ENCODE measurements at regions not wholly inside any gene's neighbourhood (a gene's known extent, or its start where the extent isn't known, plus 50 kb on each side); places are given as distances from the start of the nearest gene placed in this dataset.

DNA sequence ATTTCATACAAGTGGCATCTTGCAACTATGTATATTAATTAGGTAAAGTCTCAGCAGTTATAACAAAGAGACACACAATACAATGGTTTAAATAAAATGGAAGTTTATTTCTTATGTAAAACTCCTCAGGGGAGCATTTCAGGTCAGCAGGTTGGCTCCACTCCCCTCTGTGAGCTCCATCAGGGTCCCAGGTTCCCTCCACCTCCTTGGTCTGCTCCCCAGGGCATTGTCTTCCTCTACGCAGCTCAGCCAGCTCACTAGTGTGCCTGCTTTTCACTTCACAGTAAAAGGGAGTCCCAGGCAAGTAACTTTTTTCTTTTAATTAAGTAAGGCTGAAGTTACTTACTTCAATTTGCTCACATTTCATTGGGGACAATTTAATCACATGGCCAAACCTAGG lies 135.3 kb upstream of the FNDC3A start:
- no peaks in the 10 kb centered on the region for H3K27me3 ChIP-seq (ENCODE audit: control insufficient read depth in 3 of 3, insufficient read depth in 3 of 3, low read length in 2 of 3)
- no peak for TF ChIP-seq CTCF (IDR thresholded peaks at IDR 0.05; ENCODE audit: control extremely low read depth, extremely low read depth)

GRCh38 chr13:48842316-48842715 lies 133.4 kb upstream of the FNDC3A start:
- H3K4me1 ChIP-seq (ENCODE audit: control insufficient read depth in 5 of 5, insufficient read depth in 5 of 5, low read length in 5 of 5), result peaks cover 0 to 14% (median 0%) of the 10 kb centered on the region in 5 donors
- no peak overlapping the region for H3K27ac ChIP-seq (ENCODE audit: low read depth in 1 of 2, low read length in 1 of 2)
- no peaks in the 10 kb centered on the region for H3K9me3 ChIP-seq (ENCODE audit: control insufficient read depth in 4 of 4, insufficient read depth in 3 of 4, low read length in 3 of 4)
- TF ChIP-seq CTCF (IDR thresholded peaks at IDR 0.05; ENCODE audit: control extremely low read depth, extremely low read depth), result no peak
- no peak for DNase-seq
- no peaks in the 10 kb centered on the region for H3K36me3 ChIP-seq (ENCODE audit: control insufficient read depth in 4 of 4, insufficient read depth in 4 of 4, low read length in 4 of 4)
- H3K27me3 ChIP-seq (ENCODE audit: control insufficient read depth in 3 of 3, insufficient read depth in 3 of 3, low read length in 2 of 3), result no peaks in the 10 kb centered on the region
- no peak overlapping the region for H3K9ac ChIP-seq (ENCODE audit: insufficient read depth in 1 of 2, low read length in 2 of 2)
- ATAC-seq (ENCODE audit: insufficient read depth, low FRiP score), result no peak
- H3K4me3 ChIP-seq, result no peak overlapping the region

More for the DNA sequence above, 135.3 kb upstream of the FNDC3A start:
- WGBS, 2 donors, result 92 to 96% methylated on average over 1 of the region's 1 CpG
- Histone ChIP-seq H3K4me3 (no peak overlapping the region), H3K4me1 (ENCODE audit: control insufficient read depth in 5 of 5, insufficient read depth in 5 of 5, low read length in 5 of 5) (peaks cover 0 to 14% (median 0%) of the 10 kb centered on the region in 5 donors), H3K9me3 (ENCODE audit: control insufficient read depth in 4 of 4, insufficient read depth in 3 of 4, low read length in 3 of 4) (no peaks in the 10 kb centered on the region), H3K9ac (ENCODE audit: insufficient read depth in 1 of 2, low read length in 2 of 2) (no peak overlapping the region), H3K27ac (ENCODE audit: low read depth in 1 of 2, low read length in 1 of 2) (no peak overlapping the region), H3K36me3 (ENCODE audit: control insufficient read depth in 4 of 4, insufficient read depth in 4 of 4, low read length in 4 of 4) (no peaks in the 10 kb centered on the region)
- no peak for DNase-seq
- ATAC-seq (ENCODE audit: insufficient read depth, low FRiP score), result no peak

DNA sequence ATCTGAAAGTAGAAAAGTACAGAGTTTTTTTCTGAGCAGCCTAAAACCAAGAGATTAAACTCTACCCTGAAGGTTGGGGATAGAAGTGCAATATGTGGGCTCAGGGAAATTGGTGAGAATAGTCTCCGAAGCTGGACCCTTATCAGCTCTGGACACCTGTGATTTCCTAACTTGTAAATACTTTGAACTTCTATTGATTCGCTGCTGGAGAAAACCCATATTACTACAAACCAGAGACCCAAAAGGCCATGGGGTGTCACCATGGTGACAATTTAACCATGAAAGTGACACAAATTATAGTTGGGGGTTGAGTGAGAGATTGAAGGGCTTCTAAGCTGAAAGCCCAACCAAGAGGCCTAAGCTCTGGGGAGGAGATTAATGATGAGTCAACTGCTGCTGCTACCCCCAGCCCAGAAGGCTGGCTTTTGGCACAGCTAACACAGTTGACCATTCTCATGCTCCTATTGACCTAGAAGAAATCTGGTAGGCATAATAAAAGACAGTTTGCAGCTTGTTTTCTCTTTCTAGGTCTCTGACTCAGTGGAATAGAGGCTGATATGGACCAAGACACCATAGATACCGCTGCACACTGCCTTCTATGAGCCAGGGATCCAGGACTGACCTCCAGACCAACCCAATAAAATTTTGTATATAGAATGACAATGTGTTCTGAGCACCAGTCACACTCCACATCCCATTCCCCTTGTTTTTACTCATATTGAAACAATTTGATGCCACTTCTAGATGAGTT lies 131.9 kb upstream of the FNDC3A start:
- no peak for TF ChIP-seq CTCF (IDR thresholded peaks at IDR 0.05; ENCODE audit: control extremely low read depth, extremely low read depth)
- WGBS, 2 donors, result 86% methylated on average over 3 of the region's 3 CpGs

DNA sequence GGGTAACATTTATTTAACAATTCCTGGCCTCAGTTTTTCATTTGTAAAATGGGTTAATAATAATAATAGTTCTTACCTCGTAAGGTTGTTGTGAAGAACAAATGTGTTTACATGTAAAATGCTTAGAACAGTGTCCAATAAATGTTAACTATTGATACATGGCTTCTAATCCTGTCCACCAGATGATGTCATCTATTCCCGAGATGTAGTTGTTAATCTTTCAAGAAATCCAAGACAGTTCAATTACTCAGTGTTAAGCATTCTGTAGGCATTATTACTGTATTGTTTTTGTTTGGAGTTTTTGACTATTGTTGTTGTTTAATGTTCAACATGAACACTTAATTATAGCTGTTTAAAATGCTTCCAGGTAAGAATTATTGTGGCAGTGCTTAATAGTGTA lies 131.0 kb upstream of the FNDC3A start:
- Histone ChIP-seq H3K9ac (ENCODE audit: insufficient read depth in 1 of 2, low read length in 2 of 2) (no peak overlapping the region), H3K27ac (ENCODE audit: low read depth in 1 of 2, low read length in 1 of 2) (no peak overlapping the region), H3K36me3 (ENCODE audit: control insufficient read depth in 4 of 4, insufficient read depth in 4 of 4, low read length in 4 of 4) (no peaks in the 10 kb centered on the region), H3K4me1 (ENCODE audit: control insufficient read depth in 5 of 5, insufficient read depth in 5 of 5, low read length in 5 of 5) (no peaks in the 10 kb centered on the region), H3K9me3 (ENCODE audit: control insufficient read depth in 4 of 4, insufficient read depth in 3 of 4, low read length in 3 of 4) (no peaks in the 10 kb centered on the region), H3K27me3 (ENCODE audit: control insufficient read depth in 3 of 3, insufficient read depth in 3 of 3, low read length in 2 of 3) (no peaks in the 10 kb centered on the region), H3K4me3 (no peak overlapping the region)
- DNase-seq (no peak), ATAC-seq (ENCODE audit: insufficient read depth, low FRiP score) (no peak)
- TF ChIP-seq CTCF (IDR thresholded peaks at IDR 0.05; ENCODE audit: control extremely low read depth, extremely low read depth), result no peak
- 91% methylated on average over 2 of the region's 2 CpGs for WGBS, 2 donors

More for the DNA sequence above, 131.9 kb upstream of the FNDC3A start:
- DNase-seq, result no peak
- Histone ChIP-seq H3K9me3 (ENCODE audit: control insufficient read depth in 4 of 4, insufficient read depth in 3 of 4, low read length in 3 of 4) (no peaks in the 10 kb centered on the region), H3K9ac (ENCODE audit: insufficient read depth in 1 of 2, low read length in 2 of 2) (no peak overlapping the region), H3K36me3 (ENCODE audit: control insufficient read depth in 4 of 4, insufficient read depth in 4 of 4, low read length in 4 of 4) (no peaks in the 10 kb centered on the region), H3K27me3 (ENCODE audit: control insufficient read depth in 3 of 3, insufficient read depth in 3 of 3, low read length in 2 of 3) (no peaks in the 10 kb centered on the region), H3K4me3 (no peak overlapping the region), H3K4me1 (ENCODE audit: control insufficient read depth in 5 of 5, insufficient read depth in 5 of 5, low read length in 5 of 5) (peaks cover 0 to under 1% (median 0%) of the 10 kb centered on the region in 5 donors), H3K27ac (ENCODE audit: low read depth in 1 of 2, low read length in 1 of 2) (no peak overlapping the region)
- ATAC-seq (ENCODE audit: insufficient read depth, low FRiP score), result no peak

Data from lung (tissue), 11 donors.